HUES6 (cell line): ENCODE measurements at regions not wholly inside any gene's neighbourhood (a gene's known extent, or its start where the extent isn't known, plus 50 kb on each side); places are given as distances from the start of the nearest gene placed in this dataset.

Experiments
- H3K27ac ChIP-seq: 2 replicates; pipeline ENCODE4 v1.7.0; 2013; ENCODE audit warnings: low read depth, mild to moderate bottlenecking, low read length, inconsistent platforms
- H3K27me3 ChIP-seq: 2 replicates; pipeline ENCODE4 v1.6.1; 2013; ENCODE audit warnings: low read length; ENCODE audit not compliant: control insufficient read depth, insufficient read depth
- H3K36me3 ChIP-seq: 2 replicates; pipeline ENCODE4 v1.6.1; 2013; ENCODE audit warnings: low read length; ENCODE audit not compliant: control insufficient read depth, insufficient read depth
- H3K4me1 ChIP-seq: 2 replicates; pipeline ENCODE4 v1.6.1; 2013; ENCODE audit warnings: low read length; ENCODE audit not compliant: control insufficient read depth, insufficient read depth
- H3K4me3 ChIP-seq: 2 replicates; pipeline ENCODE4 v1.5.1; 2013; ENCODE audit warnings: low read depth, low read length
- H3K9ac ChIP-seq: one replicate; pipeline ENCODE4 v1.6.1; 2013; ENCODE audit warnings: mild to moderate bottlenecking, low read length
- H3K9me3 ChIP-seq: 2 replicates; pipeline ENCODE4 v1.6.1; 2013; ENCODE audit warnings: low read depth, low read length; ENCODE audit not compliant: control insufficient read depth, insufficient read depth

DNA sequence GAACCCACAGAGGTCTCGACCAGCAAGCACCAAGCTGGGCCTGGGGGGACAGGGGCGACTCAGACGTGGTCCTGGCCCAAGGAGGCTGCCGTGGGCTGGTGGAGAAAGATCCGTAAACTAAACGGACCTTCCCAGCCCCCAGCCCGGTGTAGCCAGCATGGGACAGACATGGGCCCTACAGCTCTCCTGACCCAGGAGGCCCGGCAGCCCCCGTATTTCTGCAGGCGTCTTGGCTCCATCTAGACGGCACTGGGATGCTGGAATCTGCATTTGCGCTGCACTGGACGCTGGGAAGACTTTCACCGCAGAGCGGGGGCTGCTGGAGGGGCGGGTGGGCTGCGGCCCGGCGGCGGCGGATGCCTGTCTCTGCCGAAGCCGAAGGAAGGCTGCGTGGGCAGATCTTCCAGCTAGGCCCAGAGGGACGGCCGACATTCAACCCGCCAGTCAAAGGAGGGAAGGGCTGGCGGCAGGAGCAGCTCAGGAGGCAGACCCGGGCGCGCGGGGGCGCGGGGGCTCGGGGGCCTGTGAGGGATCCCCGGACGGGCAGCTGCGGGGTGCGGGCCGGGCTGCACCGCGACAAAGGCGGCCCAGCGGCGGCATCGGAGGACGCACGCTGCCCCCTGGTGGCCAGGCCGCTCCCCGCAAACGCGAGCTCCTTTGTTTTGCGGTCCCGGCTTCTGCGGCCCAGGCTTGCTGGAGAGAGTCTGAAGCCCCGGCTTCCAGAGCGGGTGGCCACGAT lies 266.2 kb downstream of the NSG2 start:
- Histone ChIP-seq H3K27ac (no peak overlapping the region), H3K9ac (peak overlapping the region; percentile 56), H3K36me3 (no peaks in the 10 kb centered on the region), H3K4me1 (peaks cover 3% of the 10 kb centered on the region; the same call in 1 of the 2 replicates), H3K9me3 (no peaks in the 10 kb centered on the region), H3K27me3 (peaks cover 26% of the 10 kb centered on the region), H3K4me3 (peak overlapping the region; percentile 59)

GRCh38 chr5:174312270-174312617 lies 266.7 kb downstream of the NSG2 start:
- Histone ChIP-seq H3K4me1 (peaks cover 3% of the 10 kb centered on the region; the same call in 1 of the 2 replicates), H3K4me3 (no peak overlapping the region), H3K36me3 (no peaks in the 10 kb centered on the region), H3K27me3 (peaks cover 26% of the 10 kb centered on the region), H3K9me3 (no peaks in the 10 kb centered on the region), H3K9ac (no peak overlapping the region), H3K27ac (no peak overlapping the region)

- no peaks in the 10 kb centered on the region for H3K9me3 ChIP-seq
- no peak overlapping the region for H3K27ac ChIP-seq
- H3K9ac ChIP-seq, result no peak overlapping the region
- peaks cover 3% of the 10 kb centered on the region; the same call in 1 of the 2 replicates for H3K4me1 ChIP-seq
- H3K4me3 ChIP-seq, result no peak overlapping the region
- H3K27me3 ChIP-seq, result peaks cover 26% of the 10 kb centered on the region
- H3K36me3 ChIP-seq, result no peaks in the 10 kb centered on the region
Observed at GRCh38 chr5:174312641-174313040, 267.1 kb downstream of the NSG2 start.

DNA sequence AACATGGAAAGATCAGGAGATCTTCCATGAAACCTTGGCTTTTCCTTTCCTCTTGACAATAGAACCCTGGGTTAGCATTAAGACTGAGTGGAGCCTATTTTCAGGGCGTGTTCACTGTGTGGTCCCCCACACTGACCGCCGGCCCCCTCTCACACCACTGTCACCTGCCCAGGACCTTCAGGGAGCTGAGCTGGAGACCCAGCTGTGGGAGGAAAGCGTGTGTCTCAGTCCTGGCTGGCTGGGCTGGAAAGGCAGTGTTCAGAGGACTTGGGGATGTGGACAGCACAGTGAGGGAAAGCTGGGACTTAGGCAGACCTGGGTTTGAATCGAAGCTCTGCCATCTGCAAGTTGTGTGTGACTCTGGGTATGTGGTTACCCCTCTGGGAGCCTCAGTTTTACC lies 268.1 kb downstream of the NSG2 start:
- Histone ChIP-seq H3K4me3 (no peak overlapping the region), H3K4me1 (peaks cover 3% of the 10 kb centered on the region; the same call in 1 of the 2 replicates), H3K9me3 (no peaks in the 10 kb centered on the region), H3K27me3 (peaks cover 26% of the 10 kb centered on the region), H3K27ac (no peak overlapping the region), H3K9ac (no peak overlapping the region), H3K36me3 (no peaks in the 10 kb centered on the region)

DNA sequence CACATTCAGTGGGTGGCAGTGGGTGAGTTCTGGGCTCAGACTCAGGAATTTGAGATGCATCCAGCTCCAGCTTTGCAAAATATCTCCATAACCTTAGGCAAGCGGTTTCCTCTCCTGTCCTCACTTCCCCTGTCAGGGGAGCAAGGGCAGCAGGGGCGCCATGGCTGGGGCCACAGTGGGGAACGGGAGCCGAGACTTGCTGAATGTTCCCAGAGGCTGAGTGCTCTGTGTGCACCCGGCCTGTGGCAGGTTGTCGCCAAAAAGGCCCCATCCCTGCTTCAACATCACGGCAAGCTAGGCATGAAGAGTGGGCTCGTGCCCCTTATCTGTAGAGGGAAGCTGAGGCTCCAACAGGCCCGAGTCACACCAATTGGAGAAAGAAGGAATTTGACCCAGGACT lies 268.8 kb downstream of the NSG2 start:
- H3K9me3 ChIP-seq, result no peaks in the 10 kb centered on the region
- no peaks in the 10 kb centered on the region for H3K36me3 ChIP-seq
- H3K4me1 ChIP-seq, result peaks cover 3% of the 10 kb centered on the region; the same call in 1 of the 2 replicates
- H3K4me3 ChIP-seq, result no peak overlapping the region
- H3K27ac ChIP-seq, result no peak overlapping the region
- H3K27me3 ChIP-seq, result peaks cover 26% of the 10 kb centered on the region
- no peak overlapping the region for H3K9ac ChIP-seq

DNA sequence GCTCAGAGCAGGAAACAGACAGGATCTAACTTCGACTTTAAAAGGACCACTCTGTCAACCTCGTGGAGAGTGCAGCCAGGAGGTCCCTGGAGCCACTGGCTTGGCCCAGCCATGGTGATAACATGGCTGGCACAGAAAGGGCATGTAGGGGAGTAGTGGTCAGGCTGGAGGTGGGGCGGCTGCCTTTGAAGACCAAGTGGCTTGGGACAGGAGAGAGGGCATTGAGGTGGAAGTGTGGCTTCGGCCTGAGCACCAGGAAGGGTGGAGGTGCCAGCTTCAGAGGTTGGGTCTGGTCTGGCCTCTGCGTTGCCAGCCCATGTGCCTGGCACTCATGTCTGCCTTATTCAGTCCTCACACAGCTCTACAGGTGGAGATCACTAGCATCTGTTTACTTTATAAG lies 270.0 kb downstream of the NSG2 start:
- H3K4me3 ChIP-seq, result no peak overlapping the region
- peaks cover 3% of the 10 kb centered on the region; the same call in 1 of the 2 replicates for H3K4me1 ChIP-seq
- no peaks in the 10 kb centered on the region for H3K36me3 ChIP-seq
- no peak overlapping the region for H3K9ac ChIP-seq
- H3K27me3 ChIP-seq, result peaks cover 34% of the 10 kb centered on the region
- no peaks in the 10 kb centered on the region for H3K9me3 ChIP-seq
- H3K27ac ChIP-seq, result no peak overlapping the region

DNA sequence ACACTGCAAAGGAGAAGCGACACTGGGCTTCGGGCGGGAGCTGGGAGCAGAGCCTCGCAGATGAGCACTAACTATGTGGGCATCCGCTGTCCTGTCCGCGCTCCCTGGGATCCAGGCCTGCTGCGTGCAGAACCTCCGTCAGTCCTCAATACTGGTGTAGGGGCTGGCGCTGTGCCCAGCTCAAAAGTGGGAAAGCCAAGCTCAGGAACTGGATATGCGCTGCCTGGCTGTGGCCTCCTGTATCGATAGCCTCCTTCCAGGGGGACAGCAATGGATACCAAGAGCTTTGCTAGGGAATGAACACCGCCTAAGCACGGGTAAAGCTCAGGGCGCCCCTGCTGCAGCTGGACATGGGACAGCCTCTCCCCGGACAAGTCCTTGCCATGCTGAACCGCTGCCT lies 270.4 kb downstream of the NSG2 start:
- Histone ChIP-seq H3K4me1 (peaks cover 3% of the 10 kb centered on the region; the same call in 1 of the 2 replicates), H3K27me3 (peaks cover 32% of the 10 kb centered on the region), H3K27ac (no peak overlapping the region), H3K36me3 (no peaks in the 10 kb centered on the region), H3K4me3 (no peak overlapping the region), H3K9me3 (no peaks in the 10 kb centered on the region), H3K9ac (no peak overlapping the region)

GRCh38 chr5:174316326-174316725 lies 270.8 kb downstream of the NSG2 start:
- H3K9ac ChIP-seq, result no peak overlapping the region
- H3K4me1 ChIP-seq, result peaks cover 3% of the 10 kb centered on the region; the same call in 1 of the 2 replicates
- H3K9me3 ChIP-seq, result no peaks in the 10 kb centered on the region
- peaks cover 30% of the 10 kb centered on the region for H3K27me3 ChIP-seq
- H3K27ac ChIP-seq, result no peak overlapping the region
- H3K36me3 ChIP-seq, result no peaks in the 10 kb centered on the region
- no peak overlapping the region for H3K4me3 ChIP-seq

GRCh38 chr5:174317256-174317894 lies 271.9 kb downstream of the NSG2 start:
- H3K27me3 ChIP-seq, result peaks cover 30% of the 10 kb centered on the region
- H3K4me1 ChIP-seq, result peaks cover 3% of the 10 kb centered on the region; the same call in 1 of the 2 replicates
- H3K27ac ChIP-seq, result no peak overlapping the region
- H3K36me3 ChIP-seq, result no peaks in the 10 kb centered on the region
- H3K4me3 ChIP-seq, result no peak overlapping the region
- no peak overlapping the region for H3K9ac ChIP-seq
- H3K9me3 ChIP-seq, result no peaks in the 10 kb centered on the region

GRCh38 chr5:174318578-174318977 lies 273.1 kb downstream of the NSG2 start:
- Histone ChIP-seq H3K4me3 (no peak overlapping the region), H3K27me3 (peaks cover 18% of the 10 kb centered on the region; the same call in 1 of the 2 replicates), H3K27ac (no peak overlapping the region), H3K36me3 (no peaks in the 10 kb centered on the region), H3K9me3 (no peaks in the 10 kb centered on the region), H3K4me1 (peaks cover 3% of the 10 kb centered on the region; the same call in 1 of the 2 replicates), H3K9ac (no peak overlapping the region)

- H3K27ac ChIP-seq, result no peak overlapping the region
- H3K9ac ChIP-seq, result no peak overlapping the region
- H3K4me1 ChIP-seq, result peaks cover 5% of the 10 kb centered on the region; the same call in 1 of the 2 replicates
- no peak overlapping the region for H3K4me3 ChIP-seq
- peaks cover 16% of the 10 kb centered on the region; the same call in 1 of the 2 replicates for H3K27me3 ChIP-seq
- H3K9me3 ChIP-seq, result no peaks in the 10 kb centered on the region
- no peaks in the 10 kb centered on the region for H3K36me3 ChIP-seq
Observed at GRCh38 chr5:174319551-174319950, 274.0 kb downstream of the NSG2 start.
